ENCODE measurements at regions not wholly inside any gene's neighbourhood (a gene's known extent, or its start where the extent isn't known, plus 50 kb on each side); places are given as distances from the start of the nearest gene placed in this dataset.

DNA sequence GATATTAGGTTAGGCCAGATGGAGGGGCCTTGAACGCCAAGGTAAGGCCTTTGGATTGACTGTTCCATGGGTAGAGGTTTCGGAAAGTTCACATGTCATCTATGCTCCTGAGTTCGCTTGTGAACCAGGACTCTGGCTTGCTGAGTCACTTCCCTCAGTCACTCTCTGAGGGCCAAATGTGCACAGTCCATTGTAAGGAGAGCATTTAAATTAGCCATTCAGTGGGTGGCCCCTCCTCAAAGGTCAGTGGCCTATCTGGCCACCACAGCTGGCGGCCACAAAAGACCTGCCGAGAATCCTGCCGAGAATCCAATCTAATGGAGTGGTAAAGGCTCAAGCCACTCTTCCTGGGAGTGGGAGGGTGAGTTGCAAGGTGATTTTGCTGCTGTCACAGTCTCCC, 58.9 kb upstream of the ARAP3 start:
- H3K4me3 ChIP-seq (ENCODE audit: low read length, poor library complexity, severe bottlenecking), result no peak overlapping the region
- H3K36me3 ChIP-seq (ENCODE audit: insufficient read depth, low read length), result no peaks in the 10 kb centered on the region
- H3F3A ChIP-seq (ENCODE audit: low read depth), result no peaks in the 10 kb centered on the region
- TF ChIP-seq EZH2phosphoT487 (IDR thresholded peaks at IDR 0.05; ENCODE audit: borderline replicate concordance), result no peak
- TF ChIP-seq, protein P1, sequence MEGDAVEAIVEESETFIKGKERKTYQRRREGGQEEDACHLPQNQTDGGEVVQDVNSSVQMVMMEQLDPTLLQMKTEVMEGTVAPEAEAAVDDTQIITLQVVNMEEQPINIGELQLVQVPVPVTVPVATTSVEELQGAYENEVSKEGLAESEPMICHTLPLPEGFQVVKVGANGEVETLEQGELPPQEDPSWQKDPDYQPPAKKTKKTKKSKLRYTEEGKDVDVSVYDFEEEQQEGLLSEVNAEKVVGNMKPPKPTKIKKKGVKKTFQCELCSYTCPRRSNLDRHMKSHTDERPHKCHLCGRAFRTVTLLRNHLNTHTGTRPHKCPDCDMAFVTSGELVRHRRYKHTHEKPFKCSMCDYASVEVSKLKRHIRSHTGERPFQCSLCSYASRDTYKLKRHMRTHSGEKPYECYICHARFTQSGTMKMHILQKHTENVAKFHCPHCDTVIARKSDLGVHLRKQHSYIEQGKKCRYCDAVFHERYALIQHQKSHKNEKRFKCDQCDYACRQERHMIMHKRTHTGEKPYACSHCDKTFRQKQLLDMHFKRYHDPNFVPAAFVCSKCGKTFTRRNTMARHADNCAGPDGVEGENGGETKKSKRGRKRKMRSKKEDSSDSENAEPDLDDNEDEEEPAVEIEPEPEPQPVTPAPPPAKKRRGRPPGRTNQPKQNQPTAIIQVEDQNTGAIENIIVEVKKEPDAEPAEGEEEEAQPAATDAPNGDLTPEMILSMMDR (conservative IDR thresholded peaks at IDR 0.05; ENCODE audit: low read length), result no peak
- H3K4me2 ChIP-seq (ENCODE audit: low read depth, low read length, poor library complexity, severe bottlenecking), result no peak overlapping the region
- no peaks in the 10 kb centered on the region for H3K27me3 ChIP-seq (ENCODE audit: insufficient read depth, low read length, poor library complexity, severe bottlenecking)
- no peaks in the 10 kb centered on the region for H3K79me2 ChIP-seq (ENCODE audit: insufficient read depth, low read length)
- H3K9me2 ChIP-seq (replicated peaks; ENCODE audit: low read depth, low read length), result no peaks in the 10 kb centered on the region
- H3K9me3 ChIP-seq (ENCODE audit: insufficient read depth, low read depth, low read length), result no peaks in the 10 kb centered on the region
- H3K9ac ChIP-seq (ENCODE audit: low read depth, low read length, poor library complexity, severe bottlenecking), result no peak overlapping the region
- no peaks in the 10 kb centered on the region for H4K20me1 ChIP-seq (ENCODE audit: insufficient read depth, low read length, poor library complexity, severe bottlenecking)
- H3K4me1 ChIP-seq (ENCODE audit: insufficient read depth, low read length, poor library complexity, severe bottlenecking), result no peaks in the 10 kb centered on the region
- H2AFZ ChIP-seq (ENCODE audit: low read length), result no peak overlapping the region

- TF ChIP-seq EZH2phosphoT487 (IDR thresholded peaks at IDR 0.05; ENCODE audit: borderline replicate concordance), result no peak
- TF ChIP-seq, protein P1 (conservative IDR thresholded peaks at IDR 0.05; ENCODE audit: low read length), result no peak
- H3K9me3 ChIP-seq (ENCODE audit: insufficient read depth, low read depth, low read length), result no peaks in the 10 kb centered on the region
- no peak overlapping the region for H3K4me3 ChIP-seq (ENCODE audit: low read length, poor library complexity, severe bottlenecking)
- H3K4me1 ChIP-seq (ENCODE audit: insufficient read depth, low read length, poor library complexity, severe bottlenecking), result no peaks in the 10 kb centered on the region
- H4K20me1 ChIP-seq (ENCODE audit: insufficient read depth, low read length, poor library complexity, severe bottlenecking), result no peaks in the 10 kb centered on the region
- no peaks in the 10 kb centered on the region for H3K9me2 ChIP-seq (replicated peaks; ENCODE audit: low read depth, low read length)
- no peaks in the 10 kb centered on the region for H3F3A ChIP-seq (ENCODE audit: low read depth)
- H3K79me2 ChIP-seq (ENCODE audit: insufficient read depth, low read length), result no peaks in the 10 kb centered on the region
- no peaks in the 10 kb centered on the region for H3K36me3 ChIP-seq (ENCODE audit: insufficient read depth, low read length)
- no peak overlapping the region for H3K9ac ChIP-seq (ENCODE audit: low read depth, low read length, poor library complexity, severe bottlenecking)
- no peak overlapping the region for H3K4me2 ChIP-seq (ENCODE audit: low read depth, low read length, poor library complexity, severe bottlenecking)
- no peak overlapping the region for H2AFZ ChIP-seq (ENCODE audit: low read length)
- H3K27me3 ChIP-seq (ENCODE audit: insufficient read depth, low read length, poor library complexity, severe bottlenecking), result no peaks in the 10 kb centered on the region
Observed at GRCh38 chr5:141737535-141737934, 55.5 kb upstream of the ARAP3 start.

DNA sequence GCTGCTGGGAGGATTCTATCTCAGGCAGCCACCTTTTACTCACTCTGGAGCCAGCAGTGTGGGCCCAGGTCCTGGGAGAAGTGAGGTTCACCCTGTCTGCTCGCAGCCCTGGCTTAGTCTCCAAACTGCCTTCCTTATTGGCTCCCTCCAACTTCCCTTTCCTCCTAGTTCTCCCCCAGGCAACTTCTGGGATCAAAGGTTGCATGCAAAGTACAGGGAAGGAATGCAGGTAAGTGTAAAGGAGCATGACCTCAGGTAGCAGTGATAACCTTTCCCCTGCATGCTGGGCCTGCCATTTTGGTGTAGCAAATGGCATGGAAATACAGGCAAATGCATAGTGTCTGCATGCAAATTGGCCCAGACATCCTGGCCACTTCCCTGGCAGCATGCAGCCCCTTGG, 53.8 kb upstream of the ARAP3 start:
- H3F3A ChIP-seq (ENCODE audit: low read depth), result no peaks in the 10 kb centered on the region
- no peaks in the 10 kb centered on the region for H4K20me1 ChIP-seq (ENCODE audit: insufficient read depth, low read length, poor library complexity, severe bottlenecking)
- no peaks in the 10 kb centered on the region for H3K36me3 ChIP-seq (ENCODE audit: insufficient read depth, low read length)
- H2AFZ ChIP-seq (ENCODE audit: low read length), result no peak overlapping the region
- no peaks in the 10 kb centered on the region for H3K9me2 ChIP-seq (replicated peaks; ENCODE audit: low read depth, low read length)
- no peaks in the 10 kb centered on the region for H3K27me3 ChIP-seq (ENCODE audit: insufficient read depth, low read length, poor library complexity, severe bottlenecking)
- no peak overlapping the region for H3K4me2 ChIP-seq (ENCODE audit: low read depth, low read length, poor library complexity, severe bottlenecking)
- H3K4me3 ChIP-seq (ENCODE audit: low read length, poor library complexity, severe bottlenecking), result no peak overlapping the region
- H3K4me1 ChIP-seq (ENCODE audit: insufficient read depth, low read length, poor library complexity, severe bottlenecking), result no peaks in the 10 kb centered on the region
- H3K9ac ChIP-seq (ENCODE audit: low read depth, low read length, poor library complexity, severe bottlenecking), result no peak overlapping the region
- TF ChIP-seq, protein P1 (conservative IDR thresholded peaks at IDR 0.05; ENCODE audit: low read length), result no peak
- no peaks in the 10 kb centered on the region for H3K79me2 ChIP-seq (ENCODE audit: insufficient read depth, low read length)
- no peaks in the 10 kb centered on the region for H3K9me3 ChIP-seq (ENCODE audit: insufficient read depth, low read depth, low read length)
